LNCaP clone FGC (cell line): ENCODE measurements at regions not wholly inside any gene's neighbourhood (a gene's known extent, or its start where the extent isn't known, plus 50 kb on each side); places are given as distances from the start of the nearest gene placed in this dataset.

Experiments
- DNase-seq: peaks from one replicate; pipeline ENCODE4 v3.0.0-alpha.2; 2011; ENCODE audit warnings: low read depth
- H3K4me3 ChIP-seq: 2 replicates; pipeline ENCODE4 v1.5.1; 2011; ENCODE audit warnings: mild to moderate bottlenecking, low read depth, low read length, control low read depth
- CTCF ChIP-seq: IDR thresholded peaks from 2 replicates; pipeline ENCODE4 v1.5.1; 2012; ENCODE audit warnings: mild to moderate bottlenecking; ENCODE audit not compliant: control insufficient read depth, insufficient read depth; ENCODE audit errors: extremely low read depth

- DNase-seq = no peak
- TF ChIP-seq CTCF = no peak
- H3K4me3 ChIP-seq = no peak overlapping the region
Measured at GRCh38 chr11:22477312-22477711, 139.1 kb downstream of the SLC17A6 start.

GRCh38 chr11:22476589-22476988 is 138.4 kb downstream of the SLC17A6 start:
- H3K4me3 ChIP-seq = no peak overlapping the region
- no peak for TF ChIP-seq CTCF
- no peak for DNase-seq

GRCh38 chr11:22474616-22475015 is 136.4 kb downstream of the SLC17A6 start:
- TF ChIP-seq CTCF = no peak
- no peak overlapping the region for H3K4me3 ChIP-seq
- no peak for DNase-seq

DNA sequence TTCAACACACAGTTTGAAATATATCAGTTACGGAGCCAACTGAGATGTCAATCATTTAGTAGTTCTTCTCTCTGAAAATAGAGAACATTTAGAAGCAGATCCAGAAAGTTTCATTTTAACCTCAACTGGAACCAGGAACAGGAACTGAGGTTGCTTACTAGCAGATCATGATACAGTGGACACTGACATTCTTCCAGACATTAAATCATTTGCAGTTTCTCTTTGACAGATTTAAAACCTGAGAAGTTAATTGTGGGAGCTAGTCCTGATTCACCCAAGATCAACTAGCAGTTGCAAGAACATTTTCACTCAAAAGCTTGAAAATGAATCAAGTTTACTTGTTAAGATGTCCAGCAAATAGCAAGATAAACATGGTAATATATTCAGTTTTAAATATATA is 135.4 kb downstream of the SLC17A6 start:
- no peak for TF ChIP-seq CTCF
- H3K4me3 ChIP-seq = no peak overlapping the region
- DNase-seq = no peak

- TF ChIP-seq CTCF = peak; percentile 40
- DNase-seq = no peak
- H3K4me3 ChIP-seq = no peak overlapping the region
Measured at GRCh38 chr11:22472306-22472705, 134.1 kb downstream of the SLC17A6 start.

DNA sequence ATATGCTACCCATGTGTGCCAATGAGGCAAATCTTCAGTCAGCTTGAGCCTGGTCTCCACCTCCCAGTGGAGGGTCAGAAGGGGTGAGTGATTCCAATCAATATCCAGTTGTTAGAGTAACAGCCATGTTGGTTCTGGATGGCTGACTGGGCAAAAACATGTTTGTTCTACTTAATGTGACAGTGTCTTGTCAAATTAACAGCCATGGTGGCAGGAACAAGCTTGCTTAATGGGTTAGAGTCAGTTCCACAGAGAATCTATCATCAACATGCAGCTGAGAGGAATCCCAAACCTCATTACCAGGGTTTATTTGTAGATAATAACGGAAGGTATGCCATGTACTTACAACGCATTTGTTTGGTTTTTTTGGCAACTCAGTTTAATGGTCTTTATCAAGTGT is 133.2 kb downstream of the SLC17A6 start:
- no peak overlapping the region for H3K4me3 ChIP-seq
- no peak for TF ChIP-seq CTCF
- no peak for DNase-seq

DNA sequence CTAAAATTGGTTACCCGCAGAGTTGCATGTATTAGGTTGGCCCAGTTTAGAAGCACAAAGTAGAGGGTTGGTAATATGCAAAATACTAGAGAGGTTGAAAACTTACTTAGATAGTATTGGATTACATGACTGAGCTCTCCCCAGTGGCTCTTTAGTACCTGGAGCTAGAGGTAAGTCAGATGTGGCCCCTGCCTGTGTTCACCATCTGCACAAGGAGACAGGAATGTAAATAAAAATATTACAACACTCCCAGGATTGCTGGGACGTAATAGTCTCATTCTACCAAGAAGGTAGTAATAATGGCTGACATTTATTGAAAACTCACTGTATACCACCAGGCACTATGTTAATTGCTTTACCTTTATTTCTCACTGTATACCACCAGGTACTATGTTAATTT is 129.6 kb downstream of the SLC17A6 start:
- H3K4me3 ChIP-seq = no peak overlapping the region
- no peak for TF ChIP-seq CTCF

More for the DNA sequence above, 129.6 kb downstream of the SLC17A6 start:
- no peak for DNase-seq
